ENCODE measurements at regions not wholly inside any gene's neighbourhood (a gene's known extent, or its start where the extent isn't known, plus 50 kb on each side); places are given as distances from the start of the nearest gene placed in this dataset.

DNA sequence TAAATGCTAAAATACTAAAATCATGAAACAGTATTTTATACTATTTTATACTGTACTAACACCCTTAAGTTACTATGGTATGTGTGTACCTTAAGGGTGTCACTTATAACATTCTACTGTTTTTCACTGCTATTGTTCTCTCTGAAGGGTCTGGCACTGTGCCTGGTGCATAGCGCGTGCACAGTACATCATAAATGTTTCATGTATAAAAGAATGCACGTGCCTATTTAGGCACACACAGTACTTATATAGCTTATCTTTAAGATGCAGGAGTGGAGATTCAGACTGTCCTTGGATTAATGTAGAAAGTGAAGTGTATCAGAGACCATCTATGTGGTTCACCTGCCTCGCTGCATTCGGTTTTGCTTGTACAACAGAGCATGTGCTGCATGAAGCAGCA, 64.0 kb upstream of the SGK1 start:
- DNase-seq (ENCODE audit: extremely low read depth in 1 of 11, low read depth in 9 of 11, low spot score in 4 of 11) = no peak

DNA sequence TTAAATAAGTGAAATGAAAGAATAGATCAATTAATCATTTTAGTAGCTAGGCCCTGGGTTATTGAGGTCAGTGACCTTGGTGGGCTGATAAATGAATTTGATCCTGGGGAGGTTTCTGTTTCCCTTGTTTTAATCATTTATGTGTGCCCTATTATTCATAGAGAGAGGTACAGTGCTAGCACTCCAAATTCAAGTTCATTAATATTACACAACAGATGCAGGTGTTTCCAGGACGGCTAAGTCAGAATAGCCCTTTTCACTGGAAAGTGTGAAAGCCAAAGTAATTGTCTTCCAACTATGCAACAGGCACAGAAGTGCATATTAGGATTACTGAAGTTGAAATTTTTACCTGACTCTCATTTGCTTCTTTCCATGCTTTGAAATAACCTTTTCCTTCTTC, 61.7 kb upstream of the SGK1 start:
- no peak for DNase-seq (ENCODE audit: extremely low read depth in 1 of 11, low read depth in 9 of 11, low spot score in 4 of 11)

GRCh38 chr6:134379076-134379475, 61.2 kb upstream of the SGK1 start:
- peak in 8 of 11 donors; percentile 10 to 55 (median 16) for DNase-seq (ENCODE audit: extremely low read depth in 1 of 11, low read depth in 9 of 11, low spot score in 4 of 11)

GRCh38 chr6:134378426-134378825, 60.5 kb upstream of the SGK1 start:
- no peak for DNase-seq (ENCODE audit: extremely low read depth in 1 of 11, low read depth in 9 of 11, low spot score in 4 of 11)

DNA sequence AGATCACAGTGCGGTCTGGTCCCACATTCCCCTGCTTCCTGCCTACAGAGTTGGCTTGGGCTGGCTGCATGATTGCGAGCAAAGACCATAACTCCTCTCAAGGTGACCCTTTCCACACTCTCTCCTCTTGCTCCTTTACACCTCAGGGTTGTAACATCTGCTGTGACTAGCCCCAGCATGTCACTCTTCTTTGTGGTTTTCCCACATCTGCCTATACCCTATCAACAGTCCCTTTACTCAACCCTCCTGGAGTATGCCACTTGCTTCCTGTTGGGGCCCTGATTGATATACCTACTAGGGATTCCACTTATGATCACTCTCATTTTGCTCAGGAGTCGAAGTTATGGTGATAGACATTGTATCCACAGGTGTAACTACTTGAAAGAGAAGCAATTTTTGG, 58.9 kb upstream of the SGK1 start:
- no peak for DNase-seq (ENCODE audit: extremely low read depth in 1 of 11, low read depth in 9 of 11, low spot score in 4 of 11)

GRCh38 chr6:134375220-134375580, 57.3 kb upstream of the SGK1 start:
- DNase-seq (ENCODE audit: extremely low read depth in 1 of 11, low read depth in 9 of 11, low spot score in 4 of 11) = no peak

GRCh38 chr6:134374491-134375219, 56.7 kb upstream of the SGK1 start:
- no peak for DNase-seq (ENCODE audit: extremely low read depth in 1 of 11, low read depth in 9 of 11, low spot score in 4 of 11)

GRCh38 chr6:134373993-134374392, 56.1 kb upstream of the SGK1 start:
- no peak for DNase-seq (ENCODE audit: extremely low read depth in 1 of 11, low read depth in 9 of 11, low spot score in 4 of 11)

DNA sequence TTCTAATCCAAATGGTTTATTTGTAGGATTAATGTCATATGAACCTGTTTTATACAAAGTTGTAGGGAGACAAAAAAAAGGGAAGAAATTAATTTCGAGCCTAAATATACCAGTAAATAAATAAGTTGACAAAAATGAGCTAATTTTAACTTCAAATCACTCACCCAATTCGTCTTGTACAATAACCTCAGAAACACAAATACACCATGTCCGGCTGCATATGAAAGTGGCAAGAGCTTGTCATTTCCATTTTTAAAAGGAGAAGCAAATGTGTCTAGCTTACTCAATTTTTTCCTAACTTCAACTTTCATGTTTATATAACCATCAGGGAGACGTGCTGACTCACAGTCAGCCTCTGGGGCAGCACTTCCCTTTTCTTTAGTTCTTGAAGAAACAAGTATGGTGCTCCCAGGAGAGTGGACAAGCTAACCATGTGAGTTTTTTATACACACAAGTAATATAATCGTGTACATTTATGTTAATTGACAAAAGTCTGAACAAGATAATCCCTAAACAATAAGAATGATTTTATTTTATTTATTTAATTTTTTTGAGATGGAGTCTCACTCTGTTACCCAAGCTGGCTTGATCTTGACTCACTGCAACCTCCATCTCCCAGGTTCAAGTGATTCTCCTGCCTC, 55.5 kb upstream of the SGK1 start:
- no peak for DNase-seq (ENCODE audit: extremely low read depth in 1 of 11, low read depth in 9 of 11, low spot score in 4 of 11)

DNA sequence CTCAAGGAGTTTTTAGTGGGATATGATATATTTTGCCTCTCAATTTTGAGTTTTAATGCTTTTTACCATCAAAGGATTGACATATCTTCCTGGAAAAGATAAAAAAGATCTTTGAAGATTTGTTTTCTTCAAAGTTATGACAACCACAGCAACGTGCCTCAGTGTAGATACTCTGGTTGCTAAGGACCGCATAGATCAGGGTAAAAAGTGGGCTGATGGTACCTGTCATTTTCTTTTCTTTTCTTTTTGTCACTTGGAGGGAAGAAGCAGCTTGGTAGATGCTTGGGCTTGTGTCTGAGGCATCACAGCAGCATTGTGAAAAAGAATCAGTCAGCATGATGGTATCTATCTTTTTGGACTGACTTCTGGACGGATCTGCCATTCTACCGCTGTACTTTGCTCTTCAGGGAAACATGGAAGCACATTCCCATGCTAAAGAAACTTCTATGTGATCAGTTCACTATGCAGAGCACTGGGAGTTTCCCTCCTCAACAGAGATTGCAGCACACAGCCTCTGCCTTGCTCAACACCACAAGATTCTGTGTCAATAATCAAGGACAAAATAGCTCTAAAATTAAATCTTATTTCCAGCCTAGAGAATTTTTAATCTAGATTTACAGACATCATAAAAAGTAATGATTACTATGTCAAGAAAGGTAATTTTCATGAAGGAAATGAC, 54.8 kb upstream of the SGK1 start:
- no peak for DNase-seq (ENCODE audit: extremely low read depth in 1 of 11, low read depth in 9 of 11, low spot score in 4 of 11)

GRCh38 chr6:134368670-134369069, 50.8 kb upstream of the SGK1 start:
- DNase-seq (ENCODE audit: extremely low read depth in 1 of 11, low read depth in 9 of 11, low spot score in 4 of 11) = no peak

All from renal cortex interstitium (tissue), 11 donors.